ENCODE measurements at regions not wholly inside any gene's neighbourhood (a gene's known extent, or its start where the extent isn't known, plus 50 kb on each side); places are given as distances from the start of the nearest gene placed in this dataset.

DNA sequence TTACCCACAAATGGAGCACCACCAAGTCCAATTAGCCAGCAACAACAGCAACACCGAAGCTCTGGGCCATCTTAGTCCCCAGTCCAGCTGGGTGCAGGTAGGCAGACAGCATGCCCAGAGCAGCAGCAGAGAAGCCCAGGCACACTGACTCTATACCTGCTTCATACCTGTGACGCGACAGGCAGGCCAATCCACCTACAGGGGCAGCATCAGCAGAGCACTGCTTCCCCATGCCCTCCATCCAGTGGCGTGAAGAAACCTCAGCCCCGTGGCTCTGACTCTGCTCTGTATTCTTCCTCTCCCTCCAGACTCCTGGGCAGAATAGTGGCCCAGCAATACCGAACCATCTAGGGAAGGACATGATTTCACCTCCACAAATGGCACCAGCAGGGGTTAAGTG, 191.7 kb downstream of the AKR1D1 start:
- H3K36me3 ChIP-seq (ENCODE audit: control insufficient read depth, insufficient read depth, low read length): no peaks in the 10 kb centered on the region
- TF ChIP-seq, protein P1, sequence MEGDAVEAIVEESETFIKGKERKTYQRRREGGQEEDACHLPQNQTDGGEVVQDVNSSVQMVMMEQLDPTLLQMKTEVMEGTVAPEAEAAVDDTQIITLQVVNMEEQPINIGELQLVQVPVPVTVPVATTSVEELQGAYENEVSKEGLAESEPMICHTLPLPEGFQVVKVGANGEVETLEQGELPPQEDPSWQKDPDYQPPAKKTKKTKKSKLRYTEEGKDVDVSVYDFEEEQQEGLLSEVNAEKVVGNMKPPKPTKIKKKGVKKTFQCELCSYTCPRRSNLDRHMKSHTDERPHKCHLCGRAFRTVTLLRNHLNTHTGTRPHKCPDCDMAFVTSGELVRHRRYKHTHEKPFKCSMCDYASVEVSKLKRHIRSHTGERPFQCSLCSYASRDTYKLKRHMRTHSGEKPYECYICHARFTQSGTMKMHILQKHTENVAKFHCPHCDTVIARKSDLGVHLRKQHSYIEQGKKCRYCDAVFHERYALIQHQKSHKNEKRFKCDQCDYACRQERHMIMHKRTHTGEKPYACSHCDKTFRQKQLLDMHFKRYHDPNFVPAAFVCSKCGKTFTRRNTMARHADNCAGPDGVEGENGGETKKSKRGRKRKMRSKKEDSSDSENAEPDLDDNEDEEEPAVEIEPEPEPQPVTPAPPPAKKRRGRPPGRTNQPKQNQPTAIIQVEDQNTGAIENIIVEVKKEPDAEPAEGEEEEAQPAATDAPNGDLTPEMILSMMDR (IDR thresholded peaks at IDR 0.05; ENCODE audit: insufficient read depth, low read depth, low read length): no peak
- DNase-seq (ENCODE audit: low read depth): no peak
- ChIA-PET POLR2A (no interaction called here), CTCF (no interaction called here)
- no peaks in the 10 kb centered on the region for H3K27me3 ChIP-seq (ENCODE audit: control insufficient read depth, insufficient read depth, low read length)
- no peak overlapping the region for H3K4me3 ChIP-seq (ENCODE audit: low read depth, low read length)

DNA sequence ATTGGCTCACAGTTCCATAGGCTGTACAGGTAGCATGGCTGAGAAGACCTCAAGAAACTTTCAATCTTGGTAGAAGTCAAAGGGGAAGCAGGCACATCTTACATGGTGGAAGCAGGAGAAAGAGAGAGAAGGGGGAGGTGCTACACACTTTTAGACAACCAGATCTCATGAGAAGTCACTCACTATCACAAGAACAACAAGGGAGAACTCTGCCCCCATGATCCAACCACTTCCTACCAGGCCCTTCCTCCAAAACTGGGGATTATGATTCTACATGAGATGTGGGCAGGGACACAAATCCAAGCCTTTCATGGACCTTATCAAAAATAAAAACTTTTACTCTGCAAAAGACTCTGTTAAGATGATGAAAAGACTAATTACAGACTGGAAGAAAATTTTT, 183.2 kb upstream of the TRIM24 start:
- POLR2A ChIA-PET: no interaction called here
- TF ChIP-seq, protein P1 (IDR thresholded peaks at IDR 0.05; ENCODE audit: insufficient read depth, low read depth, low read length): no peak
- no peak for DNase-seq (ENCODE audit: low read depth)
- Histone ChIP-seq H3K27me3 (ENCODE audit: control insufficient read depth, insufficient read depth, low read length) (no peaks in the 10 kb centered on the region), H3K4me3 (ENCODE audit: low read depth, low read length) (no peak overlapping the region), H3K36me3 (ENCODE audit: control insufficient read depth, insufficient read depth, low read length) (no peaks in the 10 kb centered on the region)
- CTCF ChIA-PET: no interaction called here

DNA sequence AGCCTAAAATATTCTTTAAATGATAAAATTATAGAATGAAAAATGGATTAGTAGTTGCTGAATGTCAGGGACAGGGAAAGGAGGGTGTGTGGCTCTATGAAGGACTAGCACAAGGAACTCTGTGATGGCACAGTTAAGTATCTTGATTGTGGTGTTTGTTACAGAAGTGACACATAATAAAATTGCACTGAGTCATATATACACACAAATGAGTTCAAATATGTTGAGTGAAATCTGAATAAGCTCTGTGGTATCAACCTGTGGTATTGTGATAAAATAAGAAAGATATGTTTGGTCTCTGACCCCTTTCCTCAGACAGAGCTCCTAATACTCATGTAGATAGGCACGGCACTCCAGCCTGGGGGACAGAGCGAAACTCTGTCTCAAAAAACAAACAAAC, 181.5 kb upstream of the TRIM24 start:
- no peaks in the 10 kb centered on the region for H3K36me3 ChIP-seq (ENCODE audit: control insufficient read depth, insufficient read depth, low read length)
- no peak for DNase-seq (ENCODE audit: low read depth)
- H3K27me3 ChIP-seq (ENCODE audit: control insufficient read depth, insufficient read depth, low read length): no peaks in the 10 kb centered on the region
- H3K4me3 ChIP-seq (ENCODE audit: low read depth, low read length): no peak overlapping the region
- ChIA-PET POLR2A (no interaction called here), CTCF (no interaction called here)
- TF ChIP-seq, protein P1 (IDR thresholded peaks at IDR 0.05; ENCODE audit: insufficient read depth, low read depth, low read length): no peak

DNA sequence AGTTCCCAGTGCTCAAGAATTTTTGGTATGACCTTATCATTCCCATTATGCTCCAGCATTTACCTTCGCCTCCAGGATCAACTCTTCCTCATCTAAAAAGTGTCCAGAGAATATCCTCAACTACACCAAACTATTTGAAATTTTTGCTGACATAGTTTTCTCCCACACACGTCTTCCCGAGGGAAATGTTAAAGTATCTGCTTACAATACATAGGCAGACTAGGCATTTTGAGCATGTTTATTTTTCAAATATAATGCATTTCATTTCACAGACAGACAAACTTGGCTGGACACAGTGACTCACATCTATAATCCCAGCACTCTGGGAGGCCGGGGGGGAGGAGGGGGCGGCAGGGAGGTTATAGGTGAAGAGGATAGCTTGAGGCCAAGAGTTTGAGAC, 177.1 kb upstream of the TRIM24 start:
- no peak for DNase-seq (ENCODE audit: low read depth)
- TF ChIP-seq, protein P1 (IDR thresholded peaks at IDR 0.05; ENCODE audit: insufficient read depth, low read depth, low read length): no peak
- Histone ChIP-seq H3K4me3 (ENCODE audit: low read depth, low read length) (no peak overlapping the region), H3K36me3 (ENCODE audit: control insufficient read depth, insufficient read depth, low read length) (no peaks in the 10 kb centered on the region), H3K27me3 (ENCODE audit: control insufficient read depth, insufficient read depth, low read length) (no peaks in the 10 kb centered on the region)
- POLR2A ChIA-PET: no interaction called here
- CTCF ChIA-PET: no interaction called here

DNA sequence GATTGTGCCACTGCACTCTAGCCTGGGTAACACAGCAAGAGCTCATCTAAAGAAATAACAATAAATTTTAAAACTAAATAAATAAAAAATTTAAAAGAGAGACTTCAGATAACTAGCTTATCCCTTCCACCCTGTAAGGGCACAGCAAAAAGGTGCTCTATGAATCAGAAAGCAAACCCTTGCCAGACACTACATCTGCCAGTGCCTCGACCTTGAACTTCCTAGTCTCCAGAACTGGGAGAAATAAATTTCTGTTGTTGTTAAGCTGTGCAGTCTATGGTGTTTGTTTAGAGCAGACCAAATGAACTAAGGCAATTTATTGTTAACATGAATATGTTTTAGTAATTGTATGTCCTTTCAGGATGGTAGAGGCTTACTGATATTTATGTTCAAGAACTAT, 174.9 kb upstream of the TRIM24 start:
- TF ChIP-seq, protein P1 (IDR thresholded peaks at IDR 0.05; ENCODE audit: insufficient read depth, low read depth, low read length): no peak
- Histone ChIP-seq H3K27me3 (ENCODE audit: control insufficient read depth, insufficient read depth, low read length) (no peaks in the 10 kb centered on the region), H3K4me3 (ENCODE audit: low read depth, low read length) (no peak overlapping the region), H3K36me3 (ENCODE audit: control insufficient read depth, insufficient read depth, low read length) (no peaks in the 10 kb centered on the region)
- no peak for DNase-seq (ENCODE audit: low read depth)
- CTCF ChIA-PET: no interaction called here
- POLR2A ChIA-PET: no interaction called here

Data from BJ (cell line).